WTC11 (cell line): ENCODE measurements at regions not wholly inside any gene's neighbourhood (a gene's known extent, or its start where the extent isn't known, plus 50 kb on each side); places are given as distances from the start of the nearest gene placed in this dataset.

Experiments used
- CREB1 ChIP-seq: sonication (generic); formaldehyde crosslinking; IDR thresholded peaks from 2 replicates; pipeline ENCODE4 v1.8.0; 2023; ENCODE audit warnings: mild to moderate bottlenecking, missing genetic modification reagents
- JUN ChIP-seq: sonication (generic); formaldehyde crosslinking; IDR thresholded peaks from 2 replicates; pipeline ENCODE4 v1.8.0; 2023; ENCODE audit warnings: mild to moderate bottlenecking, missing genetic modification reagents
- SP1 ChIP-seq: sonication (generic); formaldehyde crosslinking; conservative IDR thresholded peaks from 2 replicates; pipeline ENCODE4 v1.8.1; 2022; ENCODE audit warnings: missing genetic modification reagents
- TF ChIP-seq, protein P1 (sequence below): fragments of 200-600 bp; IDR thresholded peaks from 2 replicates; pipeline ENCODE4 v1.8.0; 2022; ENCODE audit warnings: antibody characterized with exemption
- TF ChIP-seq, protein P2 (sequence below): sonication (generic); formaldehyde crosslinking; IDR thresholded peaks from 2 replicates; pipeline ENCODE4 v1.8.1; 2022; ENCODE audit warnings: mild to moderate bottlenecking, moderate library complexity, missing genetic modification reagents

DNA sequence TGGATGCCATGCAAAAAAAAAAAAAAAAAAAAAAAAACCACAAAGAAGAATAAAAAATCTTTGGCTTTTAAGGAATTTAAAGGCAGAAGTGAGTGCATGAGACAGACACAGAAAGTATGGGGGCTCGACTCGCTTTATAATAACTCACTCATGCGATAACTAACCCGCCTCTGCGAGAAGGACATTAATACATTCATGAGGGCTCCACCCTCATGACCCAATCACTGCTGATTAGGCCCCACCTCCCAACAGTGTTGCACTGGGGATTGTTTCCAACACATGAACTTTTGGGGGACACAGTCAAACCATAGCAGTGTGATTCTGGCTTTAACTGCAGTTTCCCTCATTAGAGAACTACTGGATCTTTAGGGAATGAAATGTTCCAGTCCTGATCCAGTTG is 78.1 kb downstream of the QDPR start:
- TF ChIP-seq, protein P1, sequence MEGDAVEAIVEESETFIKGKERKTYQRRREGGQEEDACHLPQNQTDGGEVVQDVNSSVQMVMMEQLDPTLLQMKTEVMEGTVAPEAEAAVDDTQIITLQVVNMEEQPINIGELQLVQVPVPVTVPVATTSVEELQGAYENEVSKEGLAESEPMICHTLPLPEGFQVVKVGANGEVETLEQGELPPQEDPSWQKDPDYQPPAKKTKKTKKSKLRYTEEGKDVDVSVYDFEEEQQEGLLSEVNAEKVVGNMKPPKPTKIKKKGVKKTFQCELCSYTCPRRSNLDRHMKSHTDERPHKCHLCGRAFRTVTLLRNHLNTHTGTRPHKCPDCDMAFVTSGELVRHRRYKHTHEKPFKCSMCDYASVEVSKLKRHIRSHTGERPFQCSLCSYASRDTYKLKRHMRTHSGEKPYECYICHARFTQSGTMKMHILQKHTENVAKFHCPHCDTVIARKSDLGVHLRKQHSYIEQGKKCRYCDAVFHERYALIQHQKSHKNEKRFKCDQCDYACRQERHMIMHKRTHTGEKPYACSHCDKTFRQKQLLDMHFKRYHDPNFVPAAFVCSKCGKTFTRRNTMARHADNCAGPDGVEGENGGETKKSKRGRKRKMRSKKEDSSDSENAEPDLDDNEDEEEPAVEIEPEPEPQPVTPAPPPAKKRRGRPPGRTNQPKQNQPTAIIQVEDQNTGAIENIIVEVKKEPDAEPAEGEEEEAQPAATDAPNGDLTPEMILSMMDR: no peak
- TF ChIP-seq CREB1 (CRISPR knock-in tag) (no peak), SP1 (CRISPR knock-in tag) (no peak), JUN (no peak)
- TF ChIP-seq, protein P2, sequence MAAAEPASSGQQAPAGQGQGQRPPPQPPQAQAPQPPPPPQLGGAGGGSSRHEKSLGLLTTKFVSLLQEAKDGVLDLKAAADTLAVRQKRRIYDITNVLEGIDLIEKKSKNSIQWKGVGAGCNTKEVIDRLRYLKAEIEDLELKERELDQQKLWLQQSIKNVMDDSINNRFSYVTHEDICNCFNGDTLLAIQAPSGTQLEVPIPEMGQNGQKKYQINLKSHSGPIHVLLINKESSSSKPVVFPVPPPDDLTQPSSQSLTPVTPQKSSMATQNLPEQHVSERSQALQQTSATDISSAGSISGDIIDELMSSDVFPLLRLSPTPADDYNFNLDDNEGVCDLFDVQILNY (CRISPR knock-in tag): no peak
